MCF 10A (cell line): ENCODE measurements at regions not wholly inside any gene's neighbourhood (a gene's known extent, or its start where the extent isn't known, plus 50 kb on each side); places are given as distances from the start of the nearest gene placed in this dataset.

Experiments used
- BruUV-seq: library from RNA; stranded (reverse); fragments of 400-500 nt; replicated peaks from 2 replicates; lab custom pipeline; 2021; lab: Mats Ljungman, UMichigan
- CTCF ChIA-PET: fragments of 300-600 bp; sonication (Branson Sonifier 250); formaldehyde crosslinking; extraction: SDS; loops from one replicate; lab custom pipeline; 2021; ENCODE audit warnings: antibody characterized with exemption, inconsistent platforms; lab: Yijun Ruan, JAX
- POLR2A ChIA-PET: fragments of 300-600, 350-650 bp; sonication (Branson Sonifier 250); formaldehyde crosslinking; extraction: SDS; loops from one replicate; lab custom pipeline; 2020; ENCODE audit warnings: antibody characterized with exemption, inconsistent platforms; lab: Yijun Ruan, JAX
- DNase-seq: peaks from one replicate; pipeline ENCODE4 v3.0.0-alpha.2; 2018; ENCODE audit not compliant: unreplicated experiment
- H3K27ac Mint-ChIP-seq: one replicate; pipeline ENCODE4 v1.8.0; 2022; ENCODE audit warnings: mild to moderate bottlenecking, low read depth, mixed read lengths; ENCODE audit not compliant: unreplicated experiment
- H3K27me3 Mint-ChIP-seq: one replicate; pipeline ENCODE4 v1.8.0; 2022; ENCODE audit warnings: mixed read lengths; ENCODE audit not compliant: insufficient read depth, unreplicated experiment
- H3K36me3 Mint-ChIP-seq: one replicate; pipeline ENCODE4 v1.8.0; 2022; ENCODE audit warnings: mild to moderate bottlenecking, moderate library complexity, mixed read lengths; ENCODE audit not compliant: insufficient read depth, unreplicated experiment
- H3K4me1 Mint-ChIP-seq: one replicate; pipeline ENCODE4 v1.8.0; 2022; ENCODE audit warnings: mixed read lengths; ENCODE audit not compliant: insufficient read depth, unreplicated experiment
- H3K4me3 Mint-ChIP-seq: one replicate; pipeline ENCODE4 v1.8.0; 2022; ENCODE audit warnings: mild to moderate bottlenecking, moderate library complexity, mixed read lengths; ENCODE audit not compliant: unreplicated experiment
- H3K9me3 Mint-ChIP-seq: one replicate; pipeline ENCODE4 v1.8.0; 2022; ENCODE audit warnings: mixed read lengths; ENCODE audit not compliant: unreplicated experiment
- intact Hi-C: fragments of 100-400 bp; cut with micrococcal nuclease; formaldehyde crosslinking; loops from 2 replicates; pipeline ENCODE4 v1.14.1; 2022
- TF ChIP-seq, protein P1 (sequence below): fragments of 200-600 bp; IDR thresholded peaks from one replicate; pipeline ENCODE4 v1.8.0; 2022; ENCODE audit warnings: antibody characterized with exemption, mild to moderate bottlenecking; ENCODE audit not compliant: unreplicated experiment

GRCh38 chr6:103198386-103198785, 1661.3 kb downstream of the HACE1 start:
- Mint-ChIP-seq H3K27ac (no peak overlapping the region), H3K27me3 (no peaks in the 10 kb centered on the region), H3K9me3 (no peaks in the 10 kb centered on the region), H3K36me3 (no peaks in the 10 kb centered on the region), H3K4me3 (no peak overlapping the region), H3K4me1 (no peaks in the 10 kb centered on the region)
- TF ChIP-seq, protein P1, sequence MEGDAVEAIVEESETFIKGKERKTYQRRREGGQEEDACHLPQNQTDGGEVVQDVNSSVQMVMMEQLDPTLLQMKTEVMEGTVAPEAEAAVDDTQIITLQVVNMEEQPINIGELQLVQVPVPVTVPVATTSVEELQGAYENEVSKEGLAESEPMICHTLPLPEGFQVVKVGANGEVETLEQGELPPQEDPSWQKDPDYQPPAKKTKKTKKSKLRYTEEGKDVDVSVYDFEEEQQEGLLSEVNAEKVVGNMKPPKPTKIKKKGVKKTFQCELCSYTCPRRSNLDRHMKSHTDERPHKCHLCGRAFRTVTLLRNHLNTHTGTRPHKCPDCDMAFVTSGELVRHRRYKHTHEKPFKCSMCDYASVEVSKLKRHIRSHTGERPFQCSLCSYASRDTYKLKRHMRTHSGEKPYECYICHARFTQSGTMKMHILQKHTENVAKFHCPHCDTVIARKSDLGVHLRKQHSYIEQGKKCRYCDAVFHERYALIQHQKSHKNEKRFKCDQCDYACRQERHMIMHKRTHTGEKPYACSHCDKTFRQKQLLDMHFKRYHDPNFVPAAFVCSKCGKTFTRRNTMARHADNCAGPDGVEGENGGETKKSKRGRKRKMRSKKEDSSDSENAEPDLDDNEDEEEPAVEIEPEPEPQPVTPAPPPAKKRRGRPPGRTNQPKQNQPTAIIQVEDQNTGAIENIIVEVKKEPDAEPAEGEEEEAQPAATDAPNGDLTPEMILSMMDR, result no peak
- no peak for DNase-seq
- POLR2A ChIA-PET, result no interaction called here
- CTCF ChIA-PET, result no interaction called here
- BruUV-seq, result no TSS peak
- intact Hi-C loops, result no loop called here

DNA sequence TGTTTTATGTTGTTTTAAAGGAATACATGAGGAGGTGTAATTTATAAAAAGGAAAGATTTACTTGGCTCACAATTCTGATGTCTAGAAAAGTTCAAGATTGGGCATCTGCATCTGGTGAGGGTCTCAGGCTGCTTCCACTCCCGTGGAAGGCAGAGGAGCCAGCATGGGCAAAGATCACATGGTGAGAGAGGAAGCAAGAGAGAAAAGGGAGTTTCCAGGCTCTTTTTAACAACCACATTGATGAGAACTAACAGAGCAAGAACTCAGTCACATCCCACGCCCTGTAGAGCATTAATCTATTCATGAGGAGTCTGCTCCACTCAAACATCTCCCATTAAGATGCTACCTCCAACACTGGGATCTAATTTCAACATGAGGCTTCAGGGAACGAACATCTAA, 1666.3 kb downstream of the HACE1 start:
- TF ChIP-seq, protein P1, result no peak
- intact Hi-C loops, result no loop called here
- ChIA-PET POLR2A (no interaction called here), CTCF (no interaction called here)
- no peaks in the 10 kb centered on the region for H3K4me1 Mint-ChIP-seq
- no peak overlapping the region for H3K4me3 Mint-ChIP-seq
- no peaks in the 10 kb centered on the region for H3K9me3 Mint-ChIP-seq
- H3K36me3 Mint-ChIP-seq, result no peaks in the 10 kb centered on the region
- BruUV-seq, result no TSS peak
- no peak overlapping the region for H3K27ac Mint-ChIP-seq
- no peak for DNase-seq
- no peaks in the 10 kb centered on the region for H3K27me3 Mint-ChIP-seq

DNA sequence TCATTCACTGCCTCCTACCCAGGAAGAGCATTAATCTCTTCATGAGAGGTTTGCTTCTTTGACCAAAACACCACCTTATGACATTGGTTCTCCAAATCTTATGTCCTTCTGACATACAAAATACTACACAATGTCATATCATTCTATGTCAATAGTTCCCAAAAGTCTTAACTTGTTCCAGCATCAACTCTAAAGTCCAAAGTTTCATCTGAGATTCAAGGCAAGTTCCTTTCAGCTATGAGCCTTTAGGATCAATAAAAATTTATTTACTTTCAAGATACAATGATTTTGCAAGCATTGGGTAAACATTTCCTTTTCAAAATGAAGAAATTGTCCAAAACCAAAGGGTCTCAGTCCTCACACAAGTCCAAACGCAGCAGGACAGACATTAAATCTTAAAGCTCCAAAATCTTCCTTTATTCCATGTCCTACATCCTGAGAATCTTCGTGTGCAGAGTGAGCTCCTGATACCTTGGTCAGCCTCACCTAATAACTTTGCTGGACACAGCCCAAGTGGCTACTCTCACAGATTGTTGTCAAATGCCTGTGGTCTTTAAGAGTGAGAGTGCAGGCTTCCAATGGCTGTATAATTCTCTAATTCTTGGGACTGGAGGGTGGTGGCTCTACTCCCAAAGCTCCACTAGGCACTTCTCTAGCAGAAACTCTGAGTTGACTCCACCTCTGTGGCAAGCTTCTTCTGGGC, 1668.2 kb downstream of the HACE1 start:
- BruUV-seq, result no TSS peak
- no peaks in the 10 kb centered on the region for H3K27me3 Mint-ChIP-seq
- no peaks in the 10 kb centered on the region for H3K36me3 Mint-ChIP-seq
- no peak overlapping the region for H3K27ac Mint-ChIP-seq
- intact Hi-C loops, result no loop called here
- H3K4me1 Mint-ChIP-seq, result no peaks in the 10 kb centered on the region
- H3K9me3 Mint-ChIP-seq, result no peaks in the 10 kb centered on the region
- ChIA-PET POLR2A (no interaction called here), CTCF (interaction anchor here (1.1 kb wide), 1 partner anchor 8 kb away, joined by 3 read pairs; no protein-coding TSS in a partner anchor)
- H3K4me3 Mint-ChIP-seq, result no peak overlapping the region
- TF ChIP-seq, protein P1, result no peak
- no peak for DNase-seq

- BruUV-seq, result no TSS peak
- ChIA-PET POLR2A (no interaction called here), CTCF (no interaction called here)
- no peak overlapping the region for H3K27ac Mint-ChIP-seq
- H3K4me3 Mint-ChIP-seq, result no peak overlapping the region
- H3K4me1 Mint-ChIP-seq, result no peaks in the 10 kb centered on the region
- no peaks in the 10 kb centered on the region for H3K9me3 Mint-ChIP-seq
- TF ChIP-seq, protein P1, result no peak
- intact Hi-C loops, result no loop called here
- H3K27me3 Mint-ChIP-seq, result no peaks in the 10 kb centered on the region
- no peaks in the 10 kb centered on the region for H3K36me3 Mint-ChIP-seq
- no peak for DNase-seq
Observed at GRCh38 chr6:103184776-103185175, 1674.9 kb downstream of the HACE1 start.
